ENCODE measurements at regions not wholly inside any gene's neighbourhood (a gene's known extent, or its start where the extent isn't known, plus 50 kb on each side); places are given as distances from the start of the nearest gene placed in this dataset.

- no peak for TF ChIP-seq TCF7L2 (IDR thresholded peaks at IDR 0.05; ENCODE audit: low read depth, low read length)
- no peak for TF ChIP-seq REST (IDR thresholded peaks at IDR 0.05; ENCODE audit: insufficient read depth in 1 of 2, low read depth in 2 of 2, low read length in 1 of 2)
- TF ChIP-seq CTCF (IDR thresholded peaks at IDR 0.05), result no peak
- TF ChIP-seq POLR2AphosphoS5 (IDR thresholded peaks at IDR 0.05; ENCODE audit: low read depth, low read length), result no peak
- TF ChIP-seq SIN3A (IDR thresholded peaks at IDR 0.05; ENCODE audit: borderline replicate concordance, insufficient read depth, low read depth, low read length), result no peak
- no peaks in the 10 kb centered on the region for H3K36me3 ChIP-seq (ENCODE audit: control insufficient read depth, insufficient read depth, low read length)
- in situ Hi-C loops (cut with HindIII; ENCODE audit: low pct_unique_long_range_greater_than_20kb, low sequenced_read_pairs) (no loop called here), intact Hi-C loops (cut with micrococcal nuclease; ENCODE audit: unreplicated experiment) (no loop called here)
- no peak overlapping the region for H3K27ac ChIP-seq (ENCODE audit: low read length)
- H3K27me3 ChIP-seq (ENCODE audit: control insufficient read depth, insufficient read depth, low read length), result no peaks in the 10 kb centered on the region
- no peaks in the 10 kb centered on the region for H3K9me3 ChIP-seq (ENCODE audit: control insufficient read depth, insufficient read depth, low read depth, low read length)
- ChIA-PET POLR2A (no interaction called here), CTCF (no interaction called here)
- DNase-seq (ENCODE audit: low read depth, low spot score) (no peak), ATAC-seq (no peak)
- no peak overlapping the region for H3K4me3 ChIP-seq (ENCODE audit: low read depth in 2 of 2, low read length in 2 of 2)
- no TSS peak for BruUV-seq (replicated peaks)
- no peaks in the 10 kb centered on the region for H3K4me1 ChIP-seq (ENCODE audit: control insufficient read depth, insufficient read depth, low read length)
Measured at GRCh38 chr3:76049776-76050175, 264.4 kb upstream of the ZNF717 start.

- no TSS peak for BruUV-seq (replicated peaks)
- no peak for DNase-seq (ENCODE audit: low read depth, low spot score)
Measured at GRCh38 chr3:76051145-76051544, 265.8 kb upstream of the ZNF717 start.

More at GRCh38 chr3:76051145-76051544, 265.8 kb upstream of the ZNF717 start:
- no peak overlapping the region for H3K27ac ChIP-seq (ENCODE audit: low read length)
- no peaks in the 10 kb centered on the region for H3K36me3 ChIP-seq (ENCODE audit: control insufficient read depth, insufficient read depth, low read length)
- no peak overlapping the region for H3K4me3 ChIP-seq (ENCODE audit: low read depth in 2 of 2, low read length in 2 of 2)
- in situ Hi-C loops (cut with HindIII; ENCODE audit: low pct_unique_long_range_greater_than_20kb, low sequenced_read_pairs), result no loop called here
- H3K27me3 ChIP-seq (ENCODE audit: control insufficient read depth, insufficient read depth, low read length), result no peaks in the 10 kb centered on the region
- intact Hi-C loops (cut with micrococcal nuclease; ENCODE audit: unreplicated experiment), result no loop called here
- POLR2A ChIA-PET, result no interaction called here
- no peak for ATAC-seq
- CTCF ChIA-PET, result no interaction called here
- H3K9me3 ChIP-seq (ENCODE audit: control insufficient read depth, insufficient read depth, low read depth, low read length), result no peaks in the 10 kb centered on the region
- H3K4me1 ChIP-seq (ENCODE audit: control insufficient read depth, insufficient read depth, low read length), result no peaks in the 10 kb centered on the region
- TF ChIP-seq TCF7L2 (IDR thresholded peaks at IDR 0.05; ENCODE audit: low read depth, low read length) (no peak), POLR2AphosphoS5 (IDR thresholded peaks at IDR 0.05; ENCODE audit: low read depth, low read length) (no peak), CTCF (IDR thresholded peaks at IDR 0.05) (no peak), REST (IDR thresholded peaks at IDR 0.05; ENCODE audit: insufficient read depth in 1 of 2, low read depth in 2 of 2, low read length in 1 of 2) (no peak), SIN3A (IDR thresholded peaks at IDR 0.05; ENCODE audit: borderline replicate concordance, insufficient read depth, low read depth, low read length) (no peak)

Measured in Panc1 (cell line).